ENCODE measurements at regions not wholly inside any gene's neighbourhood (a gene's known extent, or its start where the extent isn't known, plus 50 kb on each side); places are given as distances from the start of the nearest gene placed in this dataset.

DNA sequence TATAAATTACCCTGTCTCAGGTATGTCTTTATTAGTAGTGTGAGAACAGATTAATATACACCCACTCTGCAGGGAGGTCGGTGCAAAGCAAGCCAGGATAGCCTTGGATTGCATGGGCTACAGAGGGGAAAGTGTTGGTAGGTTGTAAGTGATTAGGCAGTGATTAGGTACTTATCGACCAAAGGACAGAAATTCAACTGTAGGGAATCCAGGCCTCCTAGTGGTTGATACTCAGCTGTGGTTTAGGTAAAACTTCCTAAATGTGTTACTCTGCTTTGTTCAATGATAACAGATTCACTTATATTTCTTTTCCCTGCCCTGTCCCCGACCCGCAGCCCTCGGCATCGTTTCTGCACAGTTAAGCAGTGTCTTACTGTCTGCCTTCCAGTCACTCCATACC, 444.0 kb downstream of the FIGN start:
- intact Hi-C loops (cut with micrococcal nuclease): no loop called here
- Histone ChIP-seq H3K9ac (ENCODE audit: low read length) (no peak overlapping the region), H3K79me2 (ENCODE audit: low read length) (no peaks in the 10 kb centered on the region), H3K36me3 (ENCODE audit: low read depth, low read length) (no peaks in the 10 kb centered on the region), H4K20me1 (ENCODE audit: low read length) (no peaks in the 10 kb centered on the region), H3K4me3 (ENCODE audit: low read length) (no peak overlapping the region), H3K27ac (ENCODE audit: low read length) (no peak overlapping the region), H3K9me2 (replicated peaks; ENCODE audit: low read length) (no peaks in the 10 kb centered on the region), H3K4me2 (ENCODE audit: low read length) (no peak overlapping the region), H3K9me3 (ENCODE audit: low read length) (no peaks in the 10 kb centered on the region), H3K4me1 (ENCODE audit: insufficient read depth, low read length) (no peaks in the 10 kb centered on the region), H3F3A (ENCODE audit: low read length, unreplicated experiment) (no peaks in the 10 kb centered on the region), H3K27me3 (ENCODE audit: low read length) (peaks cover 5% of the 10 kb centered on the region; the same call in 1 of the 2 replicates), H2AFZ (ENCODE audit: low read length) (no peak overlapping the region)
- no peak for TF ChIP-seq EZH2 (IDR thresholded peaks at IDR 0.05; ENCODE audit: low read length, unreplicated experiment)
- TF ChIP-seq, protein P1, sequence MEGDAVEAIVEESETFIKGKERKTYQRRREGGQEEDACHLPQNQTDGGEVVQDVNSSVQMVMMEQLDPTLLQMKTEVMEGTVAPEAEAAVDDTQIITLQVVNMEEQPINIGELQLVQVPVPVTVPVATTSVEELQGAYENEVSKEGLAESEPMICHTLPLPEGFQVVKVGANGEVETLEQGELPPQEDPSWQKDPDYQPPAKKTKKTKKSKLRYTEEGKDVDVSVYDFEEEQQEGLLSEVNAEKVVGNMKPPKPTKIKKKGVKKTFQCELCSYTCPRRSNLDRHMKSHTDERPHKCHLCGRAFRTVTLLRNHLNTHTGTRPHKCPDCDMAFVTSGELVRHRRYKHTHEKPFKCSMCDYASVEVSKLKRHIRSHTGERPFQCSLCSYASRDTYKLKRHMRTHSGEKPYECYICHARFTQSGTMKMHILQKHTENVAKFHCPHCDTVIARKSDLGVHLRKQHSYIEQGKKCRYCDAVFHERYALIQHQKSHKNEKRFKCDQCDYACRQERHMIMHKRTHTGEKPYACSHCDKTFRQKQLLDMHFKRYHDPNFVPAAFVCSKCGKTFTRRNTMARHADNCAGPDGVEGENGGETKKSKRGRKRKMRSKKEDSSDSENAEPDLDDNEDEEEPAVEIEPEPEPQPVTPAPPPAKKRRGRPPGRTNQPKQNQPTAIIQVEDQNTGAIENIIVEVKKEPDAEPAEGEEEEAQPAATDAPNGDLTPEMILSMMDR (conservative IDR thresholded peaks at IDR 0.05; ENCODE audit: low read depth, low read length): 0 out of 2 replicates have a peak, but pooled peaks have one; percentile 27
- ATAC-seq: no peak
- no TSS peak for BruUV-seq (replicated peaks)
- DNase-seq: no peak
- CTCF ChIA-PET: no interaction called here
- POLR2A ChIA-PET (ENCODE audit: unreplicated experiment): no interaction called here

DNA sequence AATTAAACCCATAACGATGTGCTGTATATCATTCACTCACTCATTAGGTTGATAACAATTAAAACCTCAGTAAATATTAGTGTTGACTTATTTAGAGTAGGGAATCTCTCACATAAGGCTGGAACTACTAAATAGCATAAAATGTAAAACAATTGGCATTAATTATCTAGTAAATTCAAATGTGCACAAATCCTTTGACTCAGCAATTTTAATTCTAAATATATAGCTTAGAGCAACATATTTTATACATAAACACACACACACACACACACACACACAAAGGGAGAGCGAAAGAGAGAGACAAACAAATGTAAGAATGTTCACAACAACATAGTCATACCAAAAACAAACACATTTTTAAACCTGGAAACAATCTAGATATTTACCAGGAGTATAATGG, 443.1 kb upstream of the KCNH7 start:
- CTCF ChIA-PET: no interaction called here
- Histone ChIP-seq H3K27me3 (ENCODE audit: low read length) (no peaks in the 10 kb centered on the region), H3K4me1 (ENCODE audit: insufficient read depth, low read length) (no peaks in the 10 kb centered on the region), H3K79me2 (ENCODE audit: low read length) (no peaks in the 10 kb centered on the region), H3K9me2 (replicated peaks; ENCODE audit: low read length) (no peaks in the 10 kb centered on the region), H3K9me3 (ENCODE audit: low read length) (no peaks in the 10 kb centered on the region), H3K27ac (ENCODE audit: low read length) (no peak overlapping the region), H3K36me3 (ENCODE audit: low read depth, low read length) (no peaks in the 10 kb centered on the region), H4K20me1 (ENCODE audit: low read length) (no peaks in the 10 kb centered on the region), H2AFZ (ENCODE audit: low read length) (no peak overlapping the region), H3F3A (ENCODE audit: low read length, unreplicated experiment) (no peaks in the 10 kb centered on the region), H3K4me2 (ENCODE audit: low read length) (no peak overlapping the region), H3K4me3 (ENCODE audit: low read length) (no peak overlapping the region), H3K9ac (ENCODE audit: low read length) (no peak overlapping the region)
- intact Hi-C loops (cut with micrococcal nuclease): no loop called here
- no TSS peak for BruUV-seq (replicated peaks)
- ATAC-seq: no peak
- no peak for DNase-seq
- POLR2A ChIA-PET (ENCODE audit: unreplicated experiment): no interaction called here
- TF ChIP-seq EZH2 (IDR thresholded peaks at IDR 0.05; ENCODE audit: low read length, unreplicated experiment): no peak
- TF ChIP-seq EZH2phosphoT487 (IDR thresholded peaks at IDR 0.05; ENCODE audit: borderline replicate concordance, low read length): no peak
- TF ChIP-seq, protein P1 (conservative IDR thresholded peaks at IDR 0.05; ENCODE audit: low read depth, low read length): no peak

DNA sequence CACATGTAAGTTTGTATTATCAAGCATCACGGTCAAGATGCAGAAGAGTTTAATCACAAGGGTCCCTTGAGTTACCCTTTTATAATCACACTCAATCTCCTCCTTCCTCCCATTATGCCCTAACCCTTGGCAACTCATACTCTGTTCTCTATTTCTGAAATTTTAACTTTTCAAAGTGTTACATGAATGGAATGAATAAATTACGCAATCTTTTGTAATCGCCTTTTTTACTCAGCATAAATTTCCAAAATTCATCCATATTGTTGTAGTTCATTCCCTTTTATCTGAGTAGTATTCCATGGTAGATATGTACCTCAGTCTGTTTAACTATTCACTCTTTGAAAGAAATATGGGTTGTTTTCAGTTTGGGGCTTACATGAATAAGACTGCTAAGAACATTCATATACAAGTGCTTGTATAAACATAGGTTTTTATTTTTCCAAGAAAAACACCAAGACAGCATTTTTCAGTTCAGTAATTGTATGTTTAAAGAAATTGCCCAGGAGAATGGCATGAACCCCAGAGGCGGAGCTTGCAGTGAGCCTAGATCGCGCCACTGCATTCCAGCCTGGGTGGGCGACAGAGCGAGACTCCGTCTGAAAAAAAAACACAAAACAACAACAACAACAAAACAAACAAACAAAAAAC, 430.9 kb upstream of the KCNH7 start:
- H4K20me1 ChIP-seq (ENCODE audit: low read length): no peaks in the 10 kb centered on the region
- no TSS peak for BruUV-seq (replicated peaks)
- no peak overlapping the region for H3K9ac ChIP-seq (ENCODE audit: low read length)
- H3K4me3 ChIP-seq (ENCODE audit: low read length): no peak overlapping the region
- no peaks in the 10 kb centered on the region for H3F3A ChIP-seq (ENCODE audit: low read length, unreplicated experiment)
- H3K4me2 ChIP-seq (ENCODE audit: low read length): no peak overlapping the region
- DNase-seq (no peak), ATAC-seq (no peak)
- H2AFZ ChIP-seq (ENCODE audit: low read length): no peak overlapping the region
- peaks cover 12% of the 10 kb centered on the region; the same call in 1 of the 2 replicates for H3K4me1 ChIP-seq (ENCODE audit: insufficient read depth, low read length)
- intact Hi-C loops (cut with micrococcal nuclease): no loop called here
- H3K36me3 ChIP-seq (ENCODE audit: low read depth, low read length): no peaks in the 10 kb centered on the region
- ChIA-PET POLR2A (ENCODE audit: unreplicated experiment) (no interaction called here), CTCF (no interaction called here)
- H3K27me3 ChIP-seq (ENCODE audit: low read length): no peaks in the 10 kb centered on the region
- H3K79me2 ChIP-seq (ENCODE audit: low read length): no peaks in the 10 kb centered on the region
- H3K9me2 ChIP-seq (replicated peaks; ENCODE audit: low read length): no peaks in the 10 kb centered on the region
- TF ChIP-seq, protein P1 (conservative IDR thresholded peaks at IDR 0.05; ENCODE audit: low read depth, low read length): no peak
- TF ChIP-seq EZH2phosphoT487 (IDR thresholded peaks at IDR 0.05; ENCODE audit: borderline replicate concordance, low read length) (no peak), EZH2 (IDR thresholded peaks at IDR 0.05; ENCODE audit: low read length, unreplicated experiment) (no peak)
- H3K9me3 ChIP-seq (ENCODE audit: low read length): peaks cover 12% of the 10 kb centered on the region; the same call in 1 of the 2 replicates
- no peak overlapping the region for H3K27ac ChIP-seq (ENCODE audit: low read length)

All from PC-3 (cell line).